Osteocyte (in vitro differentiated cells): ENCODE measurements at regions not wholly inside any gene's neighbourhood (a gene's known extent, or its start where the extent isn't known, plus 50 kb on each side); places are given as distances from the start of the nearest gene placed in this dataset.

ENCODE experiments used
- DNase-seq: peaks from one replicate; pipeline ENCODE4 v3.0.0; 2021; ENCODE audit warnings: mixed read lengths; ENCODE audit not compliant: unreplicated experiment; ENCODE audit errors: extremely low spot score
- H3K27ac Mint-ChIP-seq: one replicate; pipeline ENCODE4 v1.8.0; 2021; ENCODE audit warnings: mild to moderate bottlenecking, mixed read lengths; ENCODE audit not compliant: unreplicated experiment
- H3K27me3 Mint-ChIP-seq: one replicate; pipeline ENCODE4 v1.8.0; 2021; ENCODE audit warnings: mixed read lengths; ENCODE audit not compliant: unreplicated experiment
- H3K36me3 Mint-ChIP-seq: one replicate; pipeline ENCODE4 v1.8.0; 2021; ENCODE audit warnings: mixed read lengths; ENCODE audit not compliant: unreplicated experiment
- H3K4me1 Mint-ChIP-seq: one replicate; pipeline ENCODE4 v1.8.0; 2021; ENCODE audit warnings: mixed read lengths; ENCODE audit not compliant: unreplicated experiment
- H3K4me3 Mint-ChIP-seq: one replicate; pipeline ENCODE4 v1.8.0; 2021; ENCODE audit warnings: mild to moderate bottlenecking, moderate library complexity, mixed read lengths; ENCODE audit not compliant: unreplicated experiment
- H3K9me3 Mint-ChIP-seq: one replicate; pipeline ENCODE4 v1.8.0; 2021; ENCODE audit warnings: mixed read lengths; ENCODE audit not compliant: unreplicated experiment
- CTCF ChIP-seq: fragments of 200-600 bp; sonication (generic); IDR thresholded peaks from 2 replicates; pipeline ENCODE4 v1.5.0; 2021; ENCODE audit warnings: antibody characterized with exemption, mild to moderate bottlenecking, moderate library complexity

DNA sequence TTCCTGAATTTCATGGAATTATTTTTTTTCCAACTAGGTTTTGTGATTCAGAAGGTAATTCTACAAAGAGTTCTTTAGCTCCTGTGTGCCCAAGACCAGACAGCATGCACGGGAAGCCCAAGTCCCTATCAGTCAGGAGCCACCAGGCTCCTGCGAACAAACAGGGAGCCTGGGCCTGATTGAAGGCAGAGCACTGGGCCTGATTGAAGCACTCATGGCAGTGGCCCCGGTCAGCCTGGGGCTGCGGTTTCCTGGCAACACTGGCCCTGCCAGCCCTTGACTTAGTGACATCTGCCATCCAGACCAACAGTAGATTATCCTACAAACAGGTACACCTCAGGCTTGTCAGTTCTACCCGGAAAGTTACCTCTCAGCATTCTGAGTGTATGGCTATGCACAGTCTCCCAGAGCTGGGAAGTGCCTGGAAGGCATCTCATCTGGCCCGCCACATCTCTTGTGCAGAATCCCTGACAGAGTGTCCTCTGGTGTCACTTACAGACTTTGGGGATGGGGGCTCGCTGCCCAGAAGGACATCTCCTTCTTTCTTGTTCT, 133.8 kb downstream of the VEGFA start:
- H3K27ac Mint-ChIP-seq: no peak overlapping the region
- H3K36me3 Mint-ChIP-seq: no peaks in the 10 kb centered on the region
- no peaks in the 10 kb centered on the region for H3K4me1 Mint-ChIP-seq
- TF ChIP-seq CTCF: no peak
- H3K9me3 Mint-ChIP-seq: no peaks in the 10 kb centered on the region
- no peak overlapping the region for H3K4me3 Mint-ChIP-seq
- no peak for DNase-seq
- H3K27me3 Mint-ChIP-seq: peaks cover 3% of the 10 kb centered on the region

- H3K27me3 Mint-ChIP-seq: peaks cover 8% of the 10 kb centered on the region
- H3K4me1 Mint-ChIP-seq: no peaks in the 10 kb centered on the region
- no peak for TF ChIP-seq CTCF
- no peak for DNase-seq
- no peaks in the 10 kb centered on the region for H3K36me3 Mint-ChIP-seq
- no peak overlapping the region for H3K27ac Mint-ChIP-seq
- no peaks in the 10 kb centered on the region for H3K9me3 Mint-ChIP-seq
- H3K4me3 Mint-ChIP-seq: no peak overlapping the region
Observed at GRCh38 chr6:43901733-43902230, 131.8 kb downstream of the VEGFA start.

DNA sequence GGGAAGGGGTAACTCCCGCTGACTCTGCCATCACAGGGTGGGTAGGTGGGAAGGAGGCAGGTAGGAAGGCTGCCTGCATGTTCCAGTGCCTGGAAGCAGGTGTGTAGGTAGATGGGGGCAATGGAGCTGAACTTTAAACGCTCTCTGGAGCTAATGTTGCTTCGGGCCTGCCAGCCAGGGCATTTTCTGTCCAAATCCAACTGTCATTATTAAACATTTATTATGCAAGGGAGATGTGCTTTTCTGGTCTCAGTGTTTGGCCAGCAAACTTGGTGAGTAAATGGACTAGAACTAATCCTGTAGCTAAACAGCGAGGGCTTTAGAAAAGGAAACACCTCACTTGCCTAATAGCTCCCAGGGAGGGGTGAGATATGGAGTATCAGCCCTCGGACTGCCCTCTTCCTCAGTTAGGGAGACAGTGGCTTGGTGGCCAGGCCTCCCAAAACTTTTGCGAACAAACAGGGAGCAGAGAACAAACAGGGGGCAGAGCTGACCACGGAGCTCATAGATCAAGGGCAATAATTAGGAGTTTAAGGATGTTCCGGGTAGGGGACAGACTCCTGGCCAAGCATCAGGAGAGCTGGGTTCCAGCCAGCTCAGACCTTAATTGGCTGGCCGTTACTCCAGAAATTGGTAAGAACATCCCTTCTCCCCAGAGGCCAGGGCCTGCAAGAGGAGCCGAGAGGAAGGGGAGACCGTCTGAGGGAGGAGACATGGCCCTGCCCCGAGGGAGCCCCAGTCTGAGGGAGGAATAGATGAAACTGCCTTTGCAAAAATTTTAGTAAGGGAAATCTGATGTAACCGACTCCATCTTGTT, 131.1 kb downstream of the VEGFA start:
- no peaks in the 10 kb centered on the region for H3K9me3 Mint-ChIP-seq
- no peaks in the 10 kb centered on the region for H3K4me1 Mint-ChIP-seq
- no peak overlapping the region for H3K4me3 Mint-ChIP-seq
- DNase-seq: no peak
- no peak overlapping the region for H3K27ac Mint-ChIP-seq
- TF ChIP-seq CTCF: no peak
- peaks cover 8% of the 10 kb centered on the region for H3K27me3 Mint-ChIP-seq
- no peaks in the 10 kb centered on the region for H3K36me3 Mint-ChIP-seq

- H3K36me3 Mint-ChIP-seq: no peaks in the 10 kb centered on the region
- H3K27me3 Mint-ChIP-seq: peaks cover 8% of the 10 kb centered on the region
- no peak overlapping the region for H3K4me3 Mint-ChIP-seq
- H3K4me1 Mint-ChIP-seq: no peaks in the 10 kb centered on the region
- TF ChIP-seq CTCF: no peak
- H3K9me3 Mint-ChIP-seq: no peaks in the 10 kb centered on the region
- no peak for DNase-seq
- H3K27ac Mint-ChIP-seq: no peak overlapping the region
Observed at GRCh38 chr6:43900560-43900915, 130.5 kb downstream of the VEGFA start.

- no peaks in the 10 kb centered on the region for H3K9me3 Mint-ChIP-seq
- H3K27ac Mint-ChIP-seq: no peak overlapping the region
- peaks cover 8% of the 10 kb centered on the region for H3K27me3 Mint-ChIP-seq
- H3K36me3 Mint-ChIP-seq: no peaks in the 10 kb centered on the region
- TF ChIP-seq CTCF: no peak
- no peak for DNase-seq
- H3K4me1 Mint-ChIP-seq: no peaks in the 10 kb centered on the region
- no peak overlapping the region for H3K4me3 Mint-ChIP-seq
Observed at GRCh38 chr6:43899830-43900229, 129.8 kb downstream of the VEGFA start.
